HG03575 (cell line): ENCODE measurements at regions not wholly inside any gene's neighbourhood (a gene's known extent, or its start where the extent isn't known, plus 50 kb on each side); places are given as distances from the start of the nearest gene placed in this dataset.

ENCODE experiments used
- ATAC-seq: cut with Tn5 transposase; IDR thresholded peaks from one replicate; pipeline ENCODE4 v1.9.1; 2021; ENCODE audit not compliant: unreplicated experiment, insufficient number of reproducible peaks, low FRiP score; ENCODE audit errors: extremely low read depth

GRCh38 chr15:93233710-93234109, 144.7 kb upstream of the RGMA start:
- no peak for ATAC-seq

- no peak for ATAC-seq
Observed at GRCh38 chr15:93232845-93233244, 143.8 kb upstream of the RGMA start.

- ATAC-seq: no peak
Observed at GRCh38 chr15:93231994-93232393, 143.0 kb upstream of the RGMA start.

- ATAC-seq: no peak
Observed at GRCh38 chr15:93231261-93231925, 142.4 kb upstream of the RGMA start.

GRCh38 chr15:93228546-93228945, 139.5 kb upstream of the RGMA start:
- no peak for ATAC-seq

- no peak for ATAC-seq
Observed at GRCh38 chr15:93223803-93224202, 134.8 kb upstream of the RGMA start.

- ATAC-seq: no peak
Observed at GRCh38 chr15:93221759-93222158, 132.7 kb upstream of the RGMA start.

GRCh38 chr15:93219859-93220420, 130.9 kb upstream of the RGMA start:
- ATAC-seq: no peak

- ATAC-seq: no peak
Observed at GRCh38 chr15:93217343-93217742, 128.3 kb upstream of the RGMA start.

GRCh38 chr15:93214106-93214505, 125.1 kb upstream of the RGMA start:
- no peak for ATAC-seq

GRCh38 chr15:93213281-93213680, 124.3 kb upstream of the RGMA start:
- no peak for ATAC-seq

- no peak for ATAC-seq
Observed at GRCh38 chr15:93212578-93212977, 123.6 kb upstream of the RGMA start.

GRCh38 chr15:93210995-93211394, 122.0 kb upstream of the RGMA start:
- no peak for ATAC-seq

- no peak for ATAC-seq
Observed at GRCh38 chr15:93209690-93210445, 120.9 kb upstream of the RGMA start.

GRCh38 chr15:93206893-93207292, 117.9 kb upstream of the RGMA start:
- ATAC-seq: no peak

- no peak for ATAC-seq
Observed at GRCh38 chr15:93205413-93205812, 116.4 kb upstream of the RGMA start.

GRCh38 chr15:93203036-93203435, 114.0 kb upstream of the RGMA start:
- ATAC-seq: no peak

GRCh38 chr15:93202405-93202804, 113.4 kb upstream of the RGMA start:
- no peak for ATAC-seq

- no peak for ATAC-seq
Observed at GRCh38 chr15:93201940-93202339, 112.9 kb upstream of the RGMA start.

- ATAC-seq: no peak
Observed at GRCh38 chr15:93200837-93201226, 111.8 kb upstream of the RGMA start.
